ENCODE measurements at regions not wholly inside any gene's neighbourhood (a gene's known extent, or its start where the extent isn't known, plus 50 kb on each side); places are given as distances from the start of the nearest gene placed in this dataset.

GRCh38 chr6:20034408-20034769 is 177.9 kb downstream of the MBOAT1 start:
- Histone ChIP-seq H3K4ac (replicated peaks; ENCODE audit: insufficient read length, low read depth, low read length) (no peak overlapping the region), H3K79me1 (ENCODE audit: low read depth, low read length) (no peaks in the 10 kb centered on the region), H2BK5ac (ENCODE audit: low read depth, low read length) (no peak overlapping the region), H2BK20ac (ENCODE audit: low read length) (no peak overlapping the region), H2BK120ac (replicated peaks; ENCODE audit: low read depth, low read length) (no peak overlapping the region), H4K20me1 (replicated peaks in 1 of 2; ENCODE audit: control insufficient read depth in 1 of 2, insufficient read depth in 2 of 2, low read length in 2 of 2) (no peaks in the 10 kb centered on the region), H3K56ac (replicated peaks; ENCODE audit: insufficient read length, low read depth, low read length) (no peak overlapping the region), H3K36me3 (ENCODE audit: control insufficient read depth in 2 of 4, insufficient read depth in 4 of 4, low read length in 3 of 4) (no peaks in the 10 kb centered on the region), H3K9ac (replicated peaks in 1 of 4; ENCODE audit: extremely low read depth in 1 of 4, low read depth in 3 of 4, low read length in 3 of 4) (no peak overlapping the region), H2AFZ (ENCODE audit: low read length) (0 out of 2 replicates have a peak overlapping the region, but pooled peaks have one; percentile 62), H4K91ac (replicated peaks; ENCODE audit: insufficient read length, low read length) (no peak overlapping the region), H3K4me2 (ENCODE audit: insufficient read depth in 1 of 2, low read depth in 2 of 2, low read length in 2 of 2) (no peak overlapping the region), H3K4me1 (replicated peaks in 1 of 4; ENCODE audit: control insufficient read depth in 3 of 4, insufficient read depth in 4 of 4, low read length in 3 of 4) (no peaks in the 10 kb centered on the region; a peak in 1 of 7 replicates), H2BK15ac (ENCODE audit: low read length) (no peak overlapping the region), H3K27me3 (replicated peaks in 1 of 4; ENCODE audit: control insufficient read depth in 3 of 4, extremely low read depth in 1 of 4, insufficient read depth in 3 of 4, low read length in 3 of 4) (no peaks in the 10 kb centered on the region), H2BK12ac (ENCODE audit: low read depth, low read length) (no peak overlapping the region), H3K27ac (ENCODE audit: low read depth, low read length) (no peak overlapping the region), H2AK5ac (ENCODE audit: low read depth, low read length) (no peak overlapping the region), H3K23ac (ENCODE audit: insufficient read length) (no peak overlapping the region), H4K8ac (ENCODE audit: extremely low read depth, insufficient read depth, low read length) (no peak overlapping the region), H3K4me3 (ENCODE audit: extremely low read depth in 1 of 4, insufficient read depth in 2 of 4, low read depth in 3 of 4, low read length in 4 of 4) (no peak overlapping the region), H3K79me2 (ENCODE audit: control insufficient read depth in 1 of 2, insufficient read depth in 2 of 2, low read length in 2 of 2) (no peaks in the 10 kb centered on the region), H3K9me3 (ENCODE audit: insufficient read depth in 2 of 2, low read depth in 1 of 2, low read length in 1 of 2) (peaks cover 0 to 3% of the 10 kb centered on the region in 2 experiments; a peak in 1 of 4 replicates), H4K5ac (ENCODE audit: insufficient read length, low read depth, low read length) (no peak overlapping the region), H3K18ac (ENCODE audit: extremely low read depth, low read length) (no peak overlapping the region), H3K23me2 (ENCODE audit: low read depth, low read length) (no peaks in the 10 kb centered on the region), H3K14ac (ENCODE audit: insufficient read length) (no peak overlapping the region)
- 81% methylated on average over 5 of the region's 5 CpGs; no CpG with 5 or more reads in 1 of the 2 experiments for WGBS, 2 experiments (ENCODE audit: extremely low coverage in 1 of 2, insufficient coverage in 1 of 2, insufficient read length in 1 of 2, insufficient replicate concordance in 2 of 2, low coverage in 1 of 2, low lambda C conversion rate in 2 of 2, missing lambda C conversion rate in 1 of 2)
- FAIRE-seq (no peak), DNase-seq (ENCODE audit: low read depth in 1 of 2, low spot score in 2 of 2) (no peak)
- ChIA-PET CTCF (ENCODE audit: partially characterized antibody) (interaction anchor here (1.1 to 1.3 kb wide), 2 partner anchors 22 to 23 kb away, joined by 3 read pairs; no protein-coding TSS in a partner anchor), POLR2A (ENCODE audit: partially characterized antibody) (no interaction called here)
- TF ChIP-seq HDAC6 (IDR thresholded peaks at IDR 0.05; ENCODE audit: low read depth, low read length), result no peak
- no peak for TF ChIP-seq RFX5 (IDR thresholded peaks at IDR 0.05; ENCODE audit: borderline replicate concordance, low read depth, low read length)
- TF ChIP-seq GABPA (IDR thresholded peaks at IDR 0.05; ENCODE audit: borderline replicate concordance, insufficient read depth, low read length), result no peak
- no peak for TF ChIP-seq SP1 (IDR thresholded peaks at IDR 0.05; ENCODE audit: low read depth, low read length)
- TF ChIP-seq MAX (IDR thresholded peaks at IDR 0.05), result no peak

All from H1 (cell line).